NK-92 treated with Interleukin-12 subunit alpha and Interleukin-12 subunit beta, amount 100 ng/mL, for 24 hours (cell line): ENCODE measurements at regions not wholly inside any gene's neighbourhood (a gene's known extent, or its start where the extent isn't known, plus 50 kb on each side); places are given as distances from the start of the nearest gene placed in this dataset.
"Not testable (repeated sequence)": the region's sequence is repeated elsewhere in the genome, so short reads cannot be mapped to it uniquely, and the experiment has no call there.

Experiments
- DNase-seq: peaks from one replicate; lab custom pipeline; 2025; lab: John Stamatoyannopoulos, UW

- DNase-seq = no peak
Measured at GRCh38 chr7:32648408-32649156, 153.3 kb downstream of the AVL9 start.

- not testable (repeated sequence) for DNase-seq
Measured at GRCh38 chr7:32645255-32645654, 150.0 kb downstream of the AVL9 start.

- DNase-seq = no peak
Measured at GRCh38 chr7:32643194-32643593, 147.9 kb downstream of the AVL9 start.

- no peak for DNase-seq
Measured at GRCh38 chr7:32639122-32639521, 143.8 kb downstream of the AVL9 start.

- DNase-seq = not testable (repeated sequence)
Measured at GRCh38 chr7:32638479-32639121, 143.3 kb downstream of the AVL9 start.
